ENCODE measurements at regions not wholly inside any gene's neighbourhood (a gene's known extent, or its start where the extent isn't known, plus 50 kb on each side); places are given as distances from the start of the nearest gene placed in this dataset.

DNA sequence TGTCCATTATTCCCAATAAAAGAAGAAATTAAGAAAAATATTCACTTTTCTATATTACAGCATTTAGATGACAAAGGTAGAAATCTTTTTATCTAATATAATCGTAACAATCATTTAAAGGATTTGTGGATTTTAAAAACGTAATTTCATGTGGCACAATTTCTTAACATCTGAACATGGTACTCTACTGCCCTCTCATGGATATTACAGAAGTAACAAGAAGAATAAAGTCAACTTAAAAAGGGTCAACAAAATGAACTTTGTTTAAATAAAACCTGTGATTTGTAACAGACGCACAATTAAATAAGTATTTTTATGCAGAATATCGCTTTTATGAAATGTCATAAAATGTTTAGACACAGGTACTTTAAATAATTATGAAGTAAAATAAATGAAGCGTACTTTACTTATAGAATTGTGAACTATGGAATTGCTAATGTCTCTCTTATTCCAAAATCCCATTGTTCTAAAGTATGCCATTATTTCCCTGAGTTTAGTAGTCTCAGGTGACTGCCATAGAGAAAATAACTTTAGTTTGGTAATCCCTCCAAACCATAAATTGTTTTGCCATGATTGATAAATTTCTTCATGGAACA, 366.8 kb upstream of the ZNF385D start:
- peak; percentile 94 for FAIRE-seq

DNA sequence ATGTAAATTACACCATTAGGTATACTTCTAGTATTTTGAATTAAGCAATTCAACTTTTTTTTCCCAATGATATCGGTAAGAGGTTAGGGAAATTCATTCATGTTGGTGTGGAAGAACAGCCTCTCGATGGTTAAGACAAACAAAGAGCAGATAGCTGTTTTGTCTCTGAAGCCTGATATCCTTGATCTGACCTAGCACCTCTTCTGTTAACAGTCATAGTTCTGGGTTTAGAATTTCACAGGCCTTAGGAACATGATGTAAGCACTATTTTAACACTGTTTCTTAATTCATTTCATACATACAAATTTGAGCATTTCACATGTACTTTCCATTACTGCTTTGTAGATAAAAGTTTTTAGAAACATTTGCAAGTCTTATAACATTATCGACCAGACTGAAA, 367.5 kb upstream of the ZNF385D start:
- FAIRE-seq: no peak

DNA sequence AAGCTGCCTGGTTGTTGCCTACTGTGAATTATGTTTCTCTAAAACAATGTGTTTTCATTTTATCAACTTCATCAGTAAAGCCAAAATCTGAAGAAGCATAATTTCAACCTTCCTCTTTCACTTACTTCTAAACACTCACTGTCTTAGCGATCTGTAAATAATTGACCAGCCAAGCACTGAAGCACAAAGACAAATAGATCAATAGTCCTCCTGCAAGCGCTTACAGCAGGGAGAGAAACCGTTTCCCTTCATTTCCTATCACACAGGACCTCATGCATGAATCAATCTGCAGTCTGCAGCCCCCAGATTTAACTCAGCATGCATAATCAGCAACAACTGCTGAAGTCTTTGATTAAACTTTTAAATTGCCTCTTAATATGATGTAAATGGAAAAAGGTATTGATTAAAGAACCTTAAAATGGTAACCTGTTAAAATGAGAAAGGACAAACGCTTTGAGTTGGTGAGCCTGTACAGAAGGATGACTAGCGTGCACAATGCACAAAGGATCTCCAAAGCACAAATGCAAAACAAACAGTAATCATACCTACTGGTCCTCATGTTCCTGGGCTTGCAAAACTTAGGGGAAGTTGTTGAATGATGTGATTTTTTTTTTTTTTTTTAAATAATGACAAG, 370.2 kb upstream of the ZNF385D start:
- FAIRE-seq: no peak

DNA sequence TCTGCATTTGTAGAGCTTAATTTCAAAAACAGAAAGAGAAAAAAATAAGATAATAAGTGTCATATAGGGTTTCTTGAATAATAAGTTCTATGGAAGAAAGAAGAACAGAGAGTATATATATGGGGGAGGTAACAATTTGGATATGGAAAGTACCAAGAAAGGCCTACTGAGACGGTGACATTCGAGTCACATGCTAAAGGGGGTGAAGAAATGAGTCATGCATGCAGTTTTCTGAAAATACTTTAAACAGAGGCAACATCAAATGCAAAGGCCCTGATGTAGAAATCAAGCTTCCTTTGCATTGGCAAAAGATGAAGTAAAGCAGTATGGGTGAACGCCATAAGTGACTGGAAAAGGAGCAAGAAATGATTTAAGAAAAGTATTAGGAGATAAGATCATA, 371.6 kb upstream of the ZNF385D start:
- no peak for FAIRE-seq

DNA sequence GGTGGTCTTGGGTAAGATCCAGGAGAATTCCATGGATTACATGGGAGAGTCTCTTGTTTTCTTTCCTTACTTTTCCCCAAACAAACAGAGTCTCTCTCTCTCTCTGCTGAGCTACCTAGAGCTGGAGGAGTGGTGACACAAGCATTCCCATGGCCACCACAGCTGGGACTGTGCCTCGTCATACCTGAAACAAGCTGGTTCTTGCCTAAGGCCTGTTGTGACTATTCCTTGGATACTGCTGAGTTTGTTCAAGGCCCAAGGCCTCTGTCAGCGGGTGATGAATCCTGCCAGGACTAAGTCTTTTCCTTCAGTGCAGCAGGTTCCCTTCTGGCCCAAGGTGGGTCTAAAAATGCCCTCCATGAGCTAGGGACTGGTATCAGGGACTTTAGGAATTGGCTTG, 378.1 kb upstream of the ZNF385D start:
- FAIRE-seq: no peak

DNA sequence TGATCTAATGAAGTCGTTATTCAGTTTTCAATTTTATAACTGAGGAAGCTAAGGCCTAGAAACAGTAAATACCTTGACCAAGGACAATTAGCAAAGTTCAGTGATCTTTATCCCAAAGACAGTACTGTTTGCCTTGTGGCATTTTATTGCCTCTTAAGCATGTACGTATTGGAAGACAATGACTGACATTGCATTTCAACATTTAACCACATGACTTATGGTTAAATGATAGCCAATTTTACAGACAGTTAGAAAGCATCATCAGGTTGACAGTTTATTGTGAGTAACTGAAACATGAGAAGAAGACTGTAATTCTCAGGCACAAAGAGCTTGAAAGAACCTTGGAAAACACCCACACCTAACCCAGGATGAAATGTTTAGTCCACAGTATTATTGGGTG, 390.8 kb upstream of the ZNF385D start:
- FAIRE-seq: no peak

DNA sequence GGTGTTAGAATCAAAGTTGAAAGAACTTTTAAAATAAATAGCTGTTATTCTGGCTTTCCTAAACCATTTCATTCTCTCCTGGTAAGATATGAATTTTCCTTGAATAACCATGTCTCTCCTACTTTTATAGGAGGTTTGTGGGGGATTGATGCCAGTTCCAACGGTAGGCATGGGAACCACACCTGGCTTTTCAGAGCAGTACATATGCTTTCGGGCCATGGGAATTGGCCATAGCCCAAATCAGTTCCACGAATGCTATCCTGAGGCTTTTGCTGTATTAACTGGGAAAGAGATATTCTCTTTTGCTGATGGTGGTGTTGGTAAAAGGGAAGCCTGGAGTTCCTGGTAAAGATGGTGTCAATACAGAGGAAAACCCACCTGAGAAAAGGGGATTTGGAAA, 396.2 kb upstream of the ZNF385D start:
- FAIRE-seq: no peak

DNA sequence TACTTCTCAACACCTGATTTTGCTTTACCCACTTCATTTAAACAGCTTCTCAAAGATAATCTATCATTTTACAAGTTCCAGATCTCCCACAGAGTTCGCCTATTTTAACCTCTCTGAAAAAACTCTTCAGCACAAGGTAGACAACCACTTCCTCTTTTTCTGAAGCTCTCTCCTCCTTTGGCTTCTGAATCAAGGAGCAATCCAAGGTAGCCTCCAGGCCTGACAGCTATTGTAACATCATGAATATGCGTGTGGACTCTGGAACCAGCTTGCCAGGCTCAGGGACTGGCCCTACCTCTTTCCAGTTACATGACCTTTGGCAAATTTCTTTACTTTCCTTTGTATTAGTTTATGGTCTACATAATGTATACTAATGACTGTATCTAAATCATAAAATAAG, 405.9 kb upstream of the ZNF385D start:
- no peak for FAIRE-seq

DNA sequence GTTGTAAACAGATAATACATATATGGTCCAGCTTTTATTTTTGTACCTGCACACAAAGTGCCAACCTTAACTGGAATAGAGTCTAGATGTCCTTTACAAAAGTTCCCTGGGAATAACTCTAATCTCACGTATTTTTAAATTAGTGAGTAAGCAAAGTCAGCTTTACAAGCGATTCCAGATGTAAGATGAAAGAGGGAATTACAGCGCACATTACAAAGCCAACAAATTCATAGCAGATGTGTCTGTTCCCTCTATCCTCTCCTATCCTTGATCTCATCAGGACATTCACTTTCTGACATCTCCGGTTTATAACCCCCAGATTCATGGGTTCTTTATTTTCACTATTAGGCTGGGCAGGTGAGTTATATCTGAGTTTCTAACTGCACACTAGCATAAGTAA, 406.8 kb upstream of the ZNF385D start:
- FAIRE-seq: no peak

DNA sequence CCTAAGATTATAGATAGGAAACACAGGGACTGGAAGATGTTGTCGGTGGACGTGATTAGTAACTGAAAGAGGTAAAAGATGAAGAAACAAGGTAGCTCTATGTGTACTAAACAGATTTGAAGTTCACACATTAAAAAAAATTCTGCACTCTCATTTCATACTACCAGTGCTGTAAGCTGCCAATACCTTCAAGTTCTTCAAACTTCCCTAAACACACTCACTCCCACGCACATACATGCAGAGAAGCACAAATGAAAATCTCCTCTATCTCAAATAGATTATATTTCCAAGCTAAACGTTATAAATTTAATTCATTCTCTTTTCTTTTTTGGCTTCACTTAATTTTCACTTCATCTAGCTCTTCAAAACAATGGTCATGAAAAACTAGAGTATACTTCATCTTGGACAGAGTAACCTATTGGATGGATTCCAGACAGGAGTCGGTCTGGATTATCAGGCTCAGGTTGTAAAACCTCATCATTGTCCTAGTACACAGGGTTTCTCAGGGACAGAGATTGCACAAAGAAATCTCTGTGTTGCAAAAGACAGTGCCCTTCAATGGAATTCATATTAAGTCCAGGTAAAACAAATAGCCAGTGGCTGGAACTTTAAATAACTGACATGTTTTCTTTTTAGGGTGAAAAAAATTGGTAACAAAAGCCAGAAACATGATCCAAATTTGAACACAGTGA, 408.1 kb upstream of the ZNF385D start:
- no peak for FAIRE-seq

DNA sequence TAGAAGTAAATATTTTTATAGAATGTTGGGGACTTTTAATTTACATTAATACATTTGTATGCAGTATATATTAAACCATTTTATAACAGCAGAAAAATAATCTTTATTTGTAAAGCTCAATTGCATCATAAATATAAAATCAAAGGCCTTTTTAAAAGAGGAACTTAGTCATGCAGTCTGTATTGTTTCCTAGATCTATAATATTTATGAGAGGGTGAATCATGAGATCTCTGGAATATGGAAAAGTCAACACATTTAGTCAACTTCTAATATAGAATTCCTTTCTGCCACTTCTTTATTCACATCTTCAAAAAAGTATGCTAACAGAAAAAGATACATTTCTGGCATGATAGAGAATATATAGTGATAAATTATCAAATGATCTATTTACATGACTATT, 410.3 kb upstream of the ZNF385D start:
- FAIRE-seq: no peak

DNA sequence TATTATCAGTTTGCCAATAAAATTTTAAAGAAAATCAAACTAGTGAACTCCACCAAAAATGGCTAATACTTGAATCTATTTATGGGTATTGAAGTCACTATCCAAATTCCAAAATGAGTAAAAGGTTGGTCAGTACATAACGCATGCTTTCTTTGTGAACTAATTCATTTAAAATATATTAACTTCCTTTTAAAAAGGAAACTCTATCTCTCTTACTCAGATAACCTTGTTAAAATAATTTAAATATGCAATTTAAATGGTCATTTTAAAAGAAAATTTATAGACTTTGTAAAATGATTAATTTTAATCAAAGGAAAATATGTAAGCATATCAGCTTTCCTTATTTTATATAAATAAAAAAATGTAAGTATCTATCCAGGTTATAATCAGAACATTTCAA, 419.4 kb upstream of the ZNF385D start:
- peak; percentile 82 for FAIRE-seq

DNA sequence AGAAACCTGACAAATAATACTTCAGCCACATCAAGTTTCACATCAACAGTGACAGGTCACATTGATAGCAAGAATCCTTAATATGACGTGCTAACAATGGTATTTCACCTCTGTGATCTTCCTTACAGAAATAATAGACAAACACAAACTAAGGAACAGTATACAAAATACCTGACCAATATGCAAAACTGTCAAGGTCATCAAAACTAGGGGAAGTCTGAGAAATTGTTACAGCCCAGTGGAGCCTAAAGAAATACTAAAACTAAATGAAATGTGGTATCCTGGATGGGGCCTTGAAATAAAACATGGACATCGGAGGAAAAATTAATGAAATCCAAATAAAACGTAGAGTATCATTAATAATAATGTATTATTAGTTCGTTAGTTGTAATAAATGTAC, 422.0 kb upstream of the ZNF385D start:
- no peak for FAIRE-seq

DNA sequence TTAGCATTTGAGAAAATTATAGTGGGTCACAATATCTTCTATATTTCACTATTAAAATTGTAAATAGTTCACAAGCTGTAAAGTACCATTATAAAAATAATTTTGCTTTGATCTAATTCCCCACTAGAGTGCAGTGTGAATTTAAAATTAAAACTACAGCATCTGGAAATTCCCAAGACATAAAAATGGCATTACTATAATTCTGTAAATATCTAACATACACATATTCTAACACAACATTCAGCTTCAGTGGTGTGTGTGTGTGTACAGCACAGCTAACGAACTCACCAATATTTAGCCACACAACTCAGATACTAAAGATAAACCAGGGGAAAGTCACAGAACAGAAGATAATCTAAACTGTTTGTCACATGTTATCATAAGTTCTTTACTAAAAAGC, 424.9 kb upstream of the ZNF385D start:
- FAIRE-seq: no peak

DNA sequence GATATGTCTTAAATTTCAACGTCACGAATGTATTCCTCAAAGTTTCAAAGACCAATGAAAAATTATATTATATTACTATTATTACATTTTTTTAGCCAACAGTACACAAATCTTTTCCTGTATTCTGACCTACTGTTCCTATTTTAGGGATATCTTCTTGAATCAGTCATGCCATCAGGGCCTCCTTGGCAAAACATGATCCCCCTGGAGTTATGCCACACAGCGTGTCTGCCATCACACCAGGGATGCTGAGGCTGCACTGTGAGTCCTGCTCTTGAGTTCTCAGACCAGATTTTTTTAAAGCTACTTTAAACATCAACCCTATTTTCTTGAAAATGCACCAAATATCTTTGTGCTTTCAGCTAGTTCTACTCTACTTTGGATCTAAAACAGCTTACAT, 425.9 kb upstream of the ZNF385D start:
- no peak for FAIRE-seq

DNA sequence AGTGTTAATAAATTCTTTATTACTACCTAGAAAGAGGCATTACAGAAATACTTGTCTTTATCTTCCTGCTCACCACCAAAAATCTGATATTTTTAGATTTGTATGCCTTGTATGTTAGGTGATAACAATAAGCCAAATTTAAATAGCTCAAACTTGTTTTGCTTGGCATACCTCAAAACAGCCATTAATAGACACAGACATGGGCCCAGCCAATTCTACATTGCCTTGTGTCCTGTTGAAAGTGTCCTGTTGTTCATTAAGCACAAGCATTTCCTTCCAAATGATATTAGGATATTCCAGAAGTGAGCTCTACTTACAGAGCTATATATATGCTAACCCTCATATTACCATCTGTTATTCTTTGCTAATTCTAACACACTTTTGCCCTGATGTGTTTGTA, 438.6 kb upstream of the ZNF385D start:
- no peak for FAIRE-seq

DNA sequence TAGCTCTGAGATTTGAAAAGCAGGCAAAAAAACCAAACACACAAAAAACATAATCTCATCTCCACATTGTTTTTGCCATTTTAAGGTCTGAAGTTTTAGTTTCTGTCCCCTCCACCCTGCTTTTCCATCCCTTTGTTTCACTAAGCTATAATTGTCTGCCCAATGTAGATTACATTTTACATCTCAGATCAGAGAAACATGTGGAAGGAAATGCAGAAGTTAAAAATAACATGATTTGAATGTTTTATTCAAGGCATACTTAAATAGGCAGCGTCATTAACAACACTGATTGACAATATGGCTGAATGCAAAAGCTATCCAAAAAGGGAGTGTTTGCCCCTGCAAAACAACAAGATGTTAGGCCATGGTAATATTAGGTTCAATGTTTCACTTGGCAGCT, 448.1 kb upstream of the ZNF385D start:
- no peak for FAIRE-seq

DNA sequence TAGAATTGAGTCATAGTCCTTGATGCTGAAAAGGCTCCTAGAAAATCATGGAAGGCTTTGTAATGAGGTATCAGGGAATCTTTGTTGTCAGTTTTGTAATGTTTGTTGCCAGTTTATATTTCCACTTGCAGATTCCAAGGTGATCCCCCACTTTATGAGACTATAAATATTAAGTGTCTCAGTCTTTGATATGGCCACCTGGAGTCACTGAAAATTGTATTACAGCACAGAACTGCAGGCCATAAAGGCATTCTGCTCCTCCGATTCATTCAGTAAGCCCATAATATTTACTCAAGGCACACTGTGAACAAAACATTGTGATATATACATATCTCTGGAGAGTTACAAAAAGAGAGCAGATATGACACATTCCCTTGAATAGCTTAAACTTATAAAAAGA, 457.8 kb upstream of the ZNF385D start:
- FAIRE-seq: no peak

DNA sequence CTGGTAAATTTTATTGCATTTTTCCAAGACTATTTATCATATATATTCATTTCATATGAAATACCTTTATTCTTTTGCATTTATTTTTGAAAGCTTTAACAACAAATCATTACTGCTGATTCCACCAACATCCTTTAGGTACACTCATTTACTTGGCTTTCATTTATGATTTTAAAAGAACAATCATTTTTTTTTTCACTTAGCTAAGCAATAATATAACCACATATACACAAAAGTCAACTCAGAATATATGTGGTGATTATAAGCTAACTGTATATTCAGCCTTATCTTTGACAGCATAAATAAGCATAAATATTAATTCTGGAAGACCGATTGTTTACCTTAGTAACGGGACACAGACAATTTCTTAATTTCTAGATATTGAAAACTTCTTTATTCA, 458.6 kb upstream of the ZNF385D start:
- FAIRE-seq: no peak

DNA sequence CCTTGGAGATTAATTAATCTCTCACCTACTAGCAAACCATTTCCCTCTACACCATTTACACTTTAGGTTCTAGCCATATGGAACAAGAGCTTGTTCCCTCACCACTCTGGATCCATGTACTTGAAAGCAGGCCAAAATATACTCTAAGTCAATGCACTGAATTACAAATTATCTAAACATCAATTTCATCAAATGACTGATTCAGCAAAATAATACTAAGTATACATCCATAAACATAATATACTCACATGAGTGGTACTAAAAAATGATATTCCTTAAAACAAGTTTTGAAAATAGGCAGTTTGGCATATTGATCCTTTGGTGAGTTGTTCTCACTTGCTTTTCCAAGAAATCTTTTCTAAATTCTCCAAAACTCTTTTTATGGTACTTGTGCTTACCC, 459.7 kb upstream of the ZNF385D start:
- FAIRE-seq: no peak

DNA sequence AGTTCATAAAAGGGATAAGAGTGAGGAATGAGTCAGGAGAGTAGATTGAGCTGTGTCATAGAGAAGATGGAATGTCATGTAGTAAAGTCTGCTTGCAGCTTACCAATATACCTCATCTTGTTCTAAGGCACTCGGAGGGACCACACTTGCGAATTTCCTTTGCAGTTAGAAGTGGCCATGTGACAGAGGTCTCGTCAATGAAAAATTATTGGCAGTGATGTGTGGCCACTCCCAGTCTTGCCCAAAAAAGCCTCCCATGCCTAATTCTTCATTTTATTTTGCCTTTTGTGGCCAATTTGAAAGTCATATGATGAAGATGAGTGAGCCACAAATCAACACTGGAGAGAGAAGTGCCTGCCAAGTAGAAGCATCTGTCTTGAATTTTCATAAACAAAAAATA, 465.6 kb upstream of the ZNF385D start:
- no peak for FAIRE-seq

DNA sequence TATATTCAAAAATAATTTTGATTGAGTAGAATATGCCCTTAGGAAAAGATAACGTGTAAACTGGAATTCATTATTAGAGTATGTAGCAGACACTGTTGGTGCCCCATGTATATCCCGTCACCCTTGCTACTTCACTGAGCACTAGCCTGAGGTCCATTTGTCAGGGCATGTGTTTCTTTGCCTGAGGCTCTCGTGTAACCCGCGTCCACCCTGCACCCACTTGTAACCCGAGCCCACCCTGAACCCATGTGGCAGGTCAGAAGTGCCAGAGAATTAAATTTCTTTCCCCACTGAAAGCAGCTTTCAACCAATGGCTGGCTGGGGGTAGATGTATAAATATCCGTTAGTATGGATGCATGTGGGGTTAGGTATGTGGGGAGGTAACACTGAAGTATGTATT, 474.2 kb upstream of the ZNF385D start:
- no peak for FAIRE-seq

DNA sequence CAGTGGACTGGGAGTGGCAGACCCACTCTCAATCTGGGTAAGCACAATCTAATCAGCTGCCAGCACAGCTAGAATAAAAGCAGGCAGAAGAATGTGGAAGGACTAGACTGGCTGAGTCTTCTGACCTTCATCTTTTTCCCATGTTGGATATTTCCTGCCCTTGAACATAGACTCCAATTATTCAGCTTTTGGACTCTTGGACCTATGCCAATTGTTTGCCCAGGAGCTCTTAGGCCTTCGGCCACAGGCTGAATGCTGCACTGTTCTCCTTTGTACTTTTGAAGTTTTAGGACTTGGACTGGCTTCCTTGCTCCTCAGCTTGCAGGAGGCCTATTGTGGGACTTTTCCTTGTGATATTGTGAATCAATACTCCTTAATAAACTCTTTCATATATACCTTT, 477.7 kb upstream of the ZNF385D start:
- FAIRE-seq: no peak

DNA sequence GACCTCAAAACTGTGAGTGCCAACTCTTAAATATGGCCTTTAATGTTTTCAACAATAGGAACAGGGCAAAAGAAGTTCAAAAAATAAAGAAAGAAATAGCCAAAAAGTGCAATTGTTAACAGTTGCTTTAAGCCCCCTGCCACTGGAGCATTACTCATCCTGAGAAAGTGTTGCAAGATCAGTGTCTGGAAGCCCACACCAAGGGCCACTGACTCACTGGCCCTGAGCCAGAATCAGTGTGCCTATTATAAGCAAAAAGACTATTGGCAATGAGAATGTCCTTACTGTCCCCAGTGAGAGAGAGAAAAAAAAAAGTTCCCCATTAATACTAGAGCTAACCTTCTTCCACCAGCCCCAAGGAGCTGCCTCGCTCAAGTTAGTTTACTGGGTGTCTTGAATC, 480.1 kb upstream of the ZNF385D start:
- FAIRE-seq: no peak
